ENCODE measurements at regions not wholly inside any gene's neighbourhood (a gene's known extent, or its start where the extent isn't known, plus 50 kb on each side); places are given as distances from the start of the nearest gene placed in this dataset.

DNA sequence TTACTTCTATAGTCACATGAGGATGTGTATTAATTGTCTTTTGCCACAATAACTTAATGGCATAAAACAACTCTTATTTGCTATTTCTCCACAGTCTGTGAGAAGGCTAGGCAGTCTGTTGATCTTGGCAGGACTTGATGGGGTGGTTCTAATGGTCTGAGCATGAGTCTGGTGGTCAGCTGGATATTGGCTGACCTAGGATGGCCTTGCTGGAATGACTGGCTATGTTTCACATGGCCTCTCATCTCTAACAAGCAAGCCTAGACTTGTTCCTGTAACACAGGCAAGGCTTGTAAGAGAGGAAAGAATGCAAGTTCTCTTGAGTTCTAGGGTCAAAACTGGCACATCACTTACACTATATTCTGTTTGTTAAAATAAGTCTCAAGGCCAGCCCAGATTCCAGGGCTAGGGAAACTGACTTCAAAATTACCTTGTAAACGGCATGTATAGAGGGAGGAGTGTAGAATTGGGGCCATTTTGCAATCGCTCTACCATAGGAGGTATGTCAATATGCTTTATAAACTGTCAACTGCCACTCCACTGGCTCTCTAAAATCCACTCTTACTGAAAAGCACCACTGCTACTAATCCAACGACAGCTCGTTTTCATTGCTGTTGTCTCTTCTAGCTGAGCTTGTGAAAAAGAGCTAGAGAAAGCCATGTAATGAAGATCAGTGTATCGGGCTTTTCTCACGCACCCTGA lies 325.0 kb upstream of the PKDCC start:
- DNase-seq: no peak
- Histone ChIP-seq H3K36me3 (ENCODE audit: control insufficient read depth, insufficient read depth, low read length) (no peaks in the 10 kb centered on the region), H3K9me3 (ENCODE audit: control insufficient read depth, low read length) (no peaks in the 10 kb centered on the region), H3K4me3 (ENCODE audit: insufficient read depth, low read depth, low read length, poor library complexity, severe bottlenecking) (no peak overlapping the region), H3K4me1 (ENCODE audit: control insufficient read depth, insufficient read depth, low read length, poor library complexity, severe bottlenecking) (no peaks in the 10 kb centered on the region), H3K27ac (ENCODE audit: insufficient read depth, low read length, poor library complexity, severe bottlenecking) (no peak overlapping the region), H3K27me3 (replicated peaks; ENCODE audit: control insufficient read depth, insufficient read depth, low read length, poor library complexity, severe bottlenecking) (no peaks in the 10 kb centered on the region)

DNA sequence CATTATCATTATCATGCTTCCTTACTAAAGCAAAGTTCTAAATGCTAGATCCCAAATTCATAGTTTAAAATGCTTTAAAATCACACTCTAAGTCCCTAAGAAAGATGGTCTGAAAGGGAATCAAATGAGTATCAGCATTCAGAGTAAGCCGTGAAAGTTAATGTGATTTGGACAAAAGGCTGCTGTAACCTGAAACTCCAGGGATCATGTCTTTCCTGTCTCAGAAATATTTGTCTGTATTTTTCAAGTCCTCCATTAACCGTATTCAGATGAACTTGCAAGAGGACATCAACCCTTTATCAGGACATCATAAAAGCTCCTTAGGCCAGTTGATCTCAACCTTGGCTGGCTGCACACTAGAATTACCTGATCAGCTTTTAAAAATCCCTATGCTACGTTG lies 324.3 kb upstream of the PKDCC start:
- Histone ChIP-seq H3K36me3 (ENCODE audit: control insufficient read depth, insufficient read depth, low read length) (no peaks in the 10 kb centered on the region), H3K9me3 (ENCODE audit: control insufficient read depth, low read length) (no peaks in the 10 kb centered on the region)
- DNase-seq: no peak

GRCh38 chr2:41724465-41724864 lies 323.4 kb upstream of the PKDCC start:
- Histone ChIP-seq H3K4me1 (ENCODE audit: control insufficient read depth, insufficient read depth, low read length, poor library complexity, severe bottlenecking) (no peaks in the 10 kb centered on the region), H3K9me3 (ENCODE audit: control insufficient read depth, low read length) (no peaks in the 10 kb centered on the region)

More for the DNA sequence above, 324.3 kb upstream of the PKDCC start:
- no peak overlapping the region for H3K4me3 ChIP-seq (ENCODE audit: insufficient read depth, low read depth, low read length, poor library complexity, severe bottlenecking)
- H3K27ac ChIP-seq (ENCODE audit: insufficient read depth, low read length, poor library complexity, severe bottlenecking): no peak overlapping the region
- H3K27me3 ChIP-seq (replicated peaks; ENCODE audit: control insufficient read depth, insufficient read depth, low read length, poor library complexity, severe bottlenecking): no peaks in the 10 kb centered on the region
- no peaks in the 10 kb centered on the region for H3K4me1 ChIP-seq (ENCODE audit: control insufficient read depth, insufficient read depth, low read length, poor library complexity, severe bottlenecking)

GRCh38 chr2:41725901-41726300 lies 321.9 kb upstream of the PKDCC start:
- no peak overlapping the region for H3K27ac ChIP-seq (ENCODE audit: insufficient read depth, low read length, poor library complexity, severe bottlenecking)
- no peaks in the 10 kb centered on the region for H3K9me3 ChIP-seq (ENCODE audit: control insufficient read depth, low read length)
- no peak for DNase-seq
- no peak overlapping the region for H3K4me3 ChIP-seq (ENCODE audit: insufficient read depth, low read depth, low read length, poor library complexity, severe bottlenecking)
- no peaks in the 10 kb centered on the region for H3K27me3 ChIP-seq (replicated peaks; ENCODE audit: control insufficient read depth, insufficient read depth, low read length, poor library complexity, severe bottlenecking)
- no peaks in the 10 kb centered on the region for H3K36me3 ChIP-seq (ENCODE audit: control insufficient read depth, insufficient read depth, low read length)
- H3K4me1 ChIP-seq (ENCODE audit: control insufficient read depth, insufficient read depth, low read length, poor library complexity, severe bottlenecking): no peaks in the 10 kb centered on the region

More at GRCh38 chr2:41724465-41724864, 323.4 kb upstream of the PKDCC start:
- H3K36me3 ChIP-seq (ENCODE audit: control insufficient read depth, insufficient read depth, low read length): no peaks in the 10 kb centered on the region
- H3K4me3 ChIP-seq (ENCODE audit: insufficient read depth, low read depth, low read length, poor library complexity, severe bottlenecking): no peak overlapping the region
- H3K27me3 ChIP-seq (replicated peaks; ENCODE audit: control insufficient read depth, insufficient read depth, low read length, poor library complexity, severe bottlenecking): no peaks in the 10 kb centered on the region
- no peak overlapping the region for H3K27ac ChIP-seq (ENCODE audit: insufficient read depth, low read length, poor library complexity, severe bottlenecking)
- no peak for DNase-seq

- Histone ChIP-seq H3K9me3 (ENCODE audit: control insufficient read depth, low read length) (no peaks in the 10 kb centered on the region), H3K36me3 (ENCODE audit: control insufficient read depth, insufficient read depth, low read length) (no peaks in the 10 kb centered on the region), H3K27ac (ENCODE audit: insufficient read depth, low read length, poor library complexity, severe bottlenecking) (no peak overlapping the region), H3K4me1 (ENCODE audit: control insufficient read depth, insufficient read depth, low read length, poor library complexity, severe bottlenecking) (no peaks in the 10 kb centered on the region), H3K4me3 (ENCODE audit: insufficient read depth, low read depth, low read length, poor library complexity, severe bottlenecking) (no peak overlapping the region), H3K27me3 (replicated peaks; ENCODE audit: control insufficient read depth, insufficient read depth, low read length, poor library complexity, severe bottlenecking) (no peaks in the 10 kb centered on the region)
- DNase-seq: no peak
Measured at GRCh38 chr2:41726364-41726763, 321.5 kb upstream of the PKDCC start.

- no peak for DNase-seq
- no peaks in the 10 kb centered on the region for H3K4me1 ChIP-seq (ENCODE audit: control insufficient read depth, insufficient read depth, low read length, poor library complexity, severe bottlenecking)
- H3K4me3 ChIP-seq (ENCODE audit: insufficient read depth, low read depth, low read length, poor library complexity, severe bottlenecking): no peak overlapping the region
- no peaks in the 10 kb centered on the region for H3K36me3 ChIP-seq (ENCODE audit: control insufficient read depth, insufficient read depth, low read length)
- H3K27me3 ChIP-seq (replicated peaks; ENCODE audit: control insufficient read depth, insufficient read depth, low read length, poor library complexity, severe bottlenecking): no peaks in the 10 kb centered on the region
- H3K27ac ChIP-seq (ENCODE audit: insufficient read depth, low read length, poor library complexity, severe bottlenecking): no peak overlapping the region
- H3K9me3 ChIP-seq (ENCODE audit: control insufficient read depth, low read length): no peaks in the 10 kb centered on the region
Measured at GRCh38 chr2:41727152-41727551, 320.7 kb upstream of the PKDCC start.

GRCh38 chr2:41727711-41728110 lies 320.1 kb upstream of the PKDCC start:
- no peaks in the 10 kb centered on the region for H3K36me3 ChIP-seq (ENCODE audit: control insufficient read depth, insufficient read depth, low read length)
- DNase-seq: no peak
- no peak overlapping the region for H3K27ac ChIP-seq (ENCODE audit: insufficient read depth, low read length, poor library complexity, severe bottlenecking)
- no peak overlapping the region for H3K4me3 ChIP-seq (ENCODE audit: insufficient read depth, low read depth, low read length, poor library complexity, severe bottlenecking)
- no peaks in the 10 kb centered on the region for H3K9me3 ChIP-seq (ENCODE audit: control insufficient read depth, low read length)
- H3K4me1 ChIP-seq (ENCODE audit: control insufficient read depth, insufficient read depth, low read length, poor library complexity, severe bottlenecking): no peaks in the 10 kb centered on the region
- H3K27me3 ChIP-seq (replicated peaks; ENCODE audit: control insufficient read depth, insufficient read depth, low read length, poor library complexity, severe bottlenecking): no peaks in the 10 kb centered on the region

DNA sequence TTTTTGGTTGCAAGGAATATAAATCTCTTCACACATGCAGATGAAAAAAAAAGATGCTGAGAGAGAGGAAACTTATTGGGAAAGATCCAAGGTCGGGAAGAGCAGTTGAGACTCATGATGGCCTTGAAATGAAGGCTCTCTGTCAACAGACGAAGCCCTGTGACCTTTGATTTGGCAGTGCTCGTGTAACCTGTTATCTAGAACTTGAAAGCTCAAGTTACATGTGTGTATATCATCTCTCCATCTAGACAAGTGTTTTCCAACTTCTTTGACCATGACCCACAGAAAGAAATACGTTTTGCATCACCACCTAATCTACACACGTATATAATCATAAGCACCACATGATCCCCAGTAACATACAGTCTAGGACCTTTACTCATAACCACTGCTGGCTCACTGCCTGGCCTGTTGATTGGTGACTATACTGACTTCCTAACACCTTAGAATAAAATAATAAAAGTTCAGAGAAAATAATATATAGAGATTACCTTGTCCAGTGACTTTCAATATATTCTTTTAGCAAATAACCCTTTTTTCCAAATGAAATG lies 319.0 kb upstream of the PKDCC start:
- H3K27ac ChIP-seq (ENCODE audit: insufficient read depth, low read length, poor library complexity, severe bottlenecking): no peak overlapping the region
- H3K4me1 ChIP-seq (ENCODE audit: control insufficient read depth, insufficient read depth, low read length, poor library complexity, severe bottlenecking): no peaks in the 10 kb centered on the region
- no peaks in the 10 kb centered on the region for H3K9me3 ChIP-seq (ENCODE audit: control insufficient read depth, low read length)
- DNase-seq: no peak
- H3K27me3 ChIP-seq (replicated peaks; ENCODE audit: control insufficient read depth, insufficient read depth, low read length, poor library complexity, severe bottlenecking): no peaks in the 10 kb centered on the region
- no peaks in the 10 kb centered on the region for H3K36me3 ChIP-seq (ENCODE audit: control insufficient read depth, insufficient read depth, low read length)
- no peak overlapping the region for H3K4me3 ChIP-seq (ENCODE audit: insufficient read depth, low read depth, low read length, poor library complexity, severe bottlenecking)

DNA sequence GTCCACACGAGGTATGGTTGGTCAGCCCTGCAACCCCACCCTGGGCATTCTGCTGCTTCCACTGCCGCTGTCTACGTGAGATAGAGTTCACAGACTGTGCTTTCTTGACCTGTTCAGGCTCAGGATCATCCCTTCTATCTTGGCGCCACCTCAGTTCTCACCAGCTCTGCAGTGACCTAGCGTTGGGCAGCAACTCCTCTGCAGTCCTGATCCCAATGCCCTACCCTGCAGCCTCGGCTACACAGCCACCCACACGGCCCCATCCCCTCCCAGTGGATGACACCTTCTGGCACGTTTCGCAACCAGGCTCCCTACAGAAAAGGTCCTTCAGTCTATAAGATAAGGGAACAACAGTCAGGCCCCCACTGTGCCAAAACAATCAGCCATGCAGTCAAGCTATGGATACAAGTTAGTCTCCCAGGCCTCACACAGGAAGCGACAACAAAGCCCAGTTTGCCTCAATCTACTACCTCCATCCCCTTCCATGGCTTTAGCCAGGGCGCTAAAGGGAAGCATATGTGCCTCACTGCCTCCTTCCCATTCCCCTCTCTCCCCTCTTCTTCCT lies 317.9 kb upstream of the PKDCC start:
- Histone ChIP-seq H3K9me3 (ENCODE audit: control insufficient read depth, low read length) (no peaks in the 10 kb centered on the region), H3K27ac (ENCODE audit: insufficient read depth, low read length, poor library complexity, severe bottlenecking) (no peak overlapping the region), H3K4me1 (ENCODE audit: control insufficient read depth, insufficient read depth, low read length, poor library complexity, severe bottlenecking) (no peaks in the 10 kb centered on the region), H3K4me3 (ENCODE audit: insufficient read depth, low read depth, low read length, poor library complexity, severe bottlenecking) (no peak overlapping the region), H3K36me3 (ENCODE audit: control insufficient read depth, insufficient read depth, low read length) (no peaks in the 10 kb centered on the region), H3K27me3 (replicated peaks; ENCODE audit: control insufficient read depth, insufficient read depth, low read length, poor library complexity, severe bottlenecking) (no peaks in the 10 kb centered on the region)
- DNase-seq: no peak

GRCh38 chr2:41735006-41735405 lies 312.8 kb upstream of the PKDCC start:
- no peak for DNase-seq
- Histone ChIP-seq H3K36me3 (ENCODE audit: control insufficient read depth, insufficient read depth, low read length) (no peaks in the 10 kb centered on the region), H3K27ac (ENCODE audit: insufficient read depth, low read length, poor library complexity, severe bottlenecking) (no peak overlapping the region), H3K9me3 (ENCODE audit: control insufficient read depth, low read length) (no peaks in the 10 kb centered on the region), H3K4me1 (ENCODE audit: control insufficient read depth, insufficient read depth, low read length, poor library complexity, severe bottlenecking) (no peaks in the 10 kb centered on the region), H3K4me3 (ENCODE audit: insufficient read depth, low read depth, low read length, poor library complexity, severe bottlenecking) (no peak overlapping the region), H3K27me3 (replicated peaks; ENCODE audit: control insufficient read depth, insufficient read depth, low read length, poor library complexity, severe bottlenecking) (peaks cover 2% of the 10 kb centered on the region)

Data from effector memory CD4-positive, alpha-beta T cell (primary cell).